ENCODE measurements at regions not wholly inside any gene's neighbourhood (a gene's known extent, or its start where the extent isn't known, plus 50 kb on each side); places are given as distances from the start of the nearest gene placed in this dataset.
"Not testable (repeated sequence)": the region's sequence is repeated elsewhere in the genome, so short reads cannot be mapped to it uniquely, and the experiment has no call there.

DNA sequence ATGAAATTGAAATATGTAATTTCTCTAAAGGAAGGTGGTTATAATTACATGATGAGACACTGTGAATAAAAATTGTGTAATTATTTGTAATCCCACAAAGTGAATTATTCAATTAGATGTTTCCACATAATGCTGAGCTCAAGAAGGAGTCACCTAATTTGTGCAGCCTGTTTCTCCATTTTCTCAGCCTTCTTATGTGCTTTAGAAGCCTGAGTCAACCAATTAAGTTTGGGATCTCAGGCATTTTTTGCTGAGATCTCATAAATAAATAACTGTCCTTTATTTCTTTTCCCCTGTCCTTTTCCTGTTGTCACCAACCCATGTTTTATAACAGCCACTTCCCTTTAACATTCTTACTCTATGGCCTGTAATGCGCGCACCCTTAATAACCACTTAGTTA lies 506.5 kb upstream of the SEMA3D start:
- DNase-seq (no peak), ATAC-seq (no peak)
- no peak overlapping the region for H3K4me3 Mint-ChIP-seq
- H3K36me3 Mint-ChIP-seq = no peaks in the 10 kb centered on the region
- no peak overlapping the region for H3K27ac Mint-ChIP-seq
- intact Hi-C loops (cut with micrococcal nuclease) = no loop called here
- Histone ChIP-seq H3K36me3 (ENCODE audit: control insufficient read depth in 2 of 3, insufficient read depth in 3 of 3, low read length in 3 of 3) (no peaks in the 10 kb centered on the region), H3K9me3 (ENCODE audit: control insufficient read depth in 2 of 3, low read length in 3 of 3) (no peaks in the 10 kb centered on the region), H3K27me3 (ENCODE audit: control insufficient read depth in 2 of 2, insufficient read depth in 2 of 2, low read length in 2 of 2) (no peaks in the 10 kb centered on the region), H3K4me3 (ENCODE audit: low read length) (no peak overlapping the region), H3K4me1 (ENCODE audit: control insufficient read depth in 2 of 2, insufficient read depth in 2 of 2, low read length in 2 of 2) (no peaks in the 10 kb centered on the region), H3K27ac (ENCODE audit: low read depth, low read length) (no peak overlapping the region)
- CTCF ChIA-PET = no interaction called here
- H3K4me1 Mint-ChIP-seq = no peaks in the 10 kb centered on the region
- POLR2A ChIA-PET = no interaction called here
- peaks cover 0 to 5% (median 0%) of the 10 kb centered on the region in 11 donors for H3K9me3 Mint-ChIP-seq
- H3K27me3 Mint-ChIP-seq = no peaks in the 10 kb centered on the region

DNA sequence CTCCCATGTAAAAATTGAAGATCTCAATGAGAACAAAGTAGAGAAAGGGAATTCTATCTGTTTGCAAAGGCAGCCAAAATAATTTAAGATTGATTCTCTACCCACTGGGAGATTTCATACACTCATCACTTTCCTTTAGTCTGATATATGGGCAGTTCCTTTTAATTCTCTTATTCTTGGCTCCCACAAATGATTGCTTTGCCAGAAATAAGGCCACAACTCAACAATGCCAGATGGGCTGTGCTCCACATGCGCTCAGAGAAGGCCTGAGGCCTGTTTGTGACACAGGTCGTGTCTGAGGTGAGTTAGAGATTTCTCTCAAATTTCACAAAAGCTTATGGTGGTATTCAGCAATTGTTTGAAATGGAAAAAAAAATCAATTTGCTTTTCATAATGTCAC lies 501.9 kb upstream of the SEMA3D start:
- intact Hi-C loops (cut with micrococcal nuclease) = no loop called here
- Histone ChIP-seq H3K27ac (ENCODE audit: low read depth, low read length) (no peak overlapping the region), H3K4me3 (ENCODE audit: low read length) (no peak overlapping the region), H3K9me3 (ENCODE audit: control insufficient read depth in 2 of 3, low read length in 3 of 3) (no peaks in the 10 kb centered on the region), H3K36me3 (ENCODE audit: control insufficient read depth in 2 of 3, insufficient read depth in 3 of 3, low read length in 3 of 3) (no peaks in the 10 kb centered on the region), H3K4me1 (ENCODE audit: control insufficient read depth in 2 of 2, insufficient read depth in 2 of 2, low read length in 2 of 2) (no peaks in the 10 kb centered on the region), H3K27me3 (ENCODE audit: control insufficient read depth in 2 of 2, insufficient read depth in 2 of 2, low read length in 2 of 2) (no peaks in the 10 kb centered on the region)
- Mint-ChIP-seq H3K4me1 (no peaks in the 10 kb centered on the region), H3K27me3 (no peaks in the 10 kb centered on the region), H3K4me3 (no peak overlapping the region), H3K27ac (no peak overlapping the region), H3K36me3 (no peaks in the 10 kb centered on the region), H3K9me3 (peaks cover 0 to 8% (median 2%) of the 10 kb centered on the region in 11 donors)
- no peak for DNase-seq
- no peak for ATAC-seq
- ChIA-PET CTCF (no interaction called here), POLR2A (no interaction called here)

DNA sequence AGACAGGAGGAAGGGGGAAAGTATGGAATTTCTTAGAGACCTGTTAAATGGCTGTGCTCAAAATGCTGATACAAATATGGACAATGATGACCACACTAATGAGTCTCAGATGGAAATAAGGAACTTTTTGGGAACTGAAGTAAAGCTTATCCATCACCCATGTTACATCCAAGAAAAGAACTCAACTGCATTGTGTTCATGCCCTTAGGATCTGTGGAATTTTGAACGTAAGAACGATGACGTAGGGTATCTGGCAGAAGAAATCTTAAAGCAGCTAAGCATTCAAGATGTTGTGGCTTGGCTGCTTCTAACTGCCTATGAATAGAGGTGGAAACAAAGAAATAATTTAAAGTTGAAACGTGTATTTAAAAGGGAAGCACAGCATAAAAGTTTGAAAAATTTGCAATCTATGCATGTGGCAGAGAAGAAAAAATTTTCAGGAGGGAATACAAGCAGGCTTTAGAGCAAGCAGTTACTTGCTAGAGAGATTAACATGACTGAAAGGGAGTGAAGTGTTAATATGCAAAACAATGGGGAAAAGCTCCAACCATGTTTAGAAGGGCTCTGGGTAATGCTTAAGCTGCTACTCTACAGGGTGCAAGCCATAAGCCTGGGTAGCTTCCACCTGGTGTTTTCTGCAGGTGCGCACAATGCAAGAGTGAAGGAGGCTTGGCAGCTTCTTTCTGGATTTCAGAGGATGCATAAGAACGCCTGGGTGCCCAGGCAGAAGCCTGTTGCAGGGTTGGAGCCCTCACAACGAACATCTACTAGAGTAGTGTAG lies 499.7 kb upstream of the SEMA3D start:
- no peaks in the 10 kb centered on the region for H3K36me3 Mint-ChIP-seq
- H3K4me3 Mint-ChIP-seq = no peak overlapping the region
- DNase-seq (no peak), ATAC-seq (no peak)
- H3K27ac Mint-ChIP-seq = no peak overlapping the region
- intact Hi-C loops (cut with micrococcal nuclease) = no loop called here
- H3K9me3 Mint-ChIP-seq = peaks cover 0 to 8% (median 3%) of the 10 kb centered on the region in 11 donors
- ChIA-PET CTCF (no interaction called here), POLR2A (no interaction called here)
- H3K4me1 ChIP-seq (ENCODE audit: control insufficient read depth in 2 of 2, insufficient read depth in 2 of 2, low read length in 2 of 2) = no peaks in the 10 kb centered on the region
- no peaks in the 10 kb centered on the region for H3K27me3 ChIP-seq (ENCODE audit: control insufficient read depth in 2 of 2, insufficient read depth in 2 of 2, low read length in 2 of 2)
- H3K27me3 Mint-ChIP-seq = no peaks in the 10 kb centered on the region
- H3K4me1 Mint-ChIP-seq = no peaks in the 10 kb centered on the region
- no peaks in the 10 kb centered on the region for H3K36me3 ChIP-seq (ENCODE audit: control insufficient read depth in 2 of 3, insufficient read depth in 3 of 3, low read length in 3 of 3)
- H3K9me3 ChIP-seq (ENCODE audit: control insufficient read depth in 2 of 3, low read length in 3 of 3) = no peaks in the 10 kb centered on the region
- H3K4me3 ChIP-seq (ENCODE audit: low read length) = no peak overlapping the region
- no peak overlapping the region for H3K27ac ChIP-seq (ENCODE audit: low read depth, low read length)

DNA sequence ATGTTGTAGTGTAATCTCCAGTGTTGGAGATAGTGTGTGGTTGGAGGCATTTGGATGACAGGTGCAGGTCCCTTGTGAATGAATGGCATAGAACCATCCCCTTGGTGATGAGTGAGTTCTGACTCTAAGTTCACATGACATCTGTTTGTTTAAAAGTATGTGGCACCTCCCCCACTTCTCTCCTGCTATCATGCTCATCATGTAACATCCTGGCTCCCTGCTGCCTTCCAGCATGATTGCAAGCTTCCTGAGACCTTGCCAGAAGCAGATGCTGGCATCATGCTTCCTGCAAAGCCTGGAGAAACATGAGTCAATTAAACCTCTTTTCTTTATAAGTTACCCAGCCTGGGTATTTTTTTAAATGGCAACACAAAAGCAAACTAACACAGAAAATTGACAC lies 499.0 kb upstream of the SEMA3D start:
- no peaks in the 10 kb centered on the region for H3K36me3 Mint-ChIP-seq
- peaks cover 0 to 8% (median 3%) of the 10 kb centered on the region in 11 donors for H3K9me3 Mint-ChIP-seq
- intact Hi-C loops (cut with micrococcal nuclease) = no loop called here
- Histone ChIP-seq H3K36me3 (ENCODE audit: control insufficient read depth in 2 of 3, insufficient read depth in 3 of 3, low read length in 3 of 3) (no peaks in the 10 kb centered on the region), H3K27me3 (ENCODE audit: control insufficient read depth in 2 of 2, insufficient read depth in 2 of 2, low read length in 2 of 2) (no peaks in the 10 kb centered on the region), H3K9me3 (ENCODE audit: control insufficient read depth in 2 of 3, low read length in 3 of 3) (no peaks in the 10 kb centered on the region), H3K4me1 (ENCODE audit: control insufficient read depth in 2 of 2, insufficient read depth in 2 of 2, low read length in 2 of 2) (no peaks in the 10 kb centered on the region), H3K27ac (ENCODE audit: low read depth, low read length) (no peak overlapping the region), H3K4me3 (ENCODE audit: low read length) (no peak overlapping the region)
- ATAC-seq (no peak), DNase-seq (no peak)
- H3K27ac Mint-ChIP-seq = no peak overlapping the region
- H3K27me3 Mint-ChIP-seq = no peaks in the 10 kb centered on the region
- no peak overlapping the region for H3K4me3 Mint-ChIP-seq
- CTCF ChIA-PET = no interaction called here
- H3K4me1 Mint-ChIP-seq = no peaks in the 10 kb centered on the region
- POLR2A ChIA-PET = no interaction called here

DNA sequence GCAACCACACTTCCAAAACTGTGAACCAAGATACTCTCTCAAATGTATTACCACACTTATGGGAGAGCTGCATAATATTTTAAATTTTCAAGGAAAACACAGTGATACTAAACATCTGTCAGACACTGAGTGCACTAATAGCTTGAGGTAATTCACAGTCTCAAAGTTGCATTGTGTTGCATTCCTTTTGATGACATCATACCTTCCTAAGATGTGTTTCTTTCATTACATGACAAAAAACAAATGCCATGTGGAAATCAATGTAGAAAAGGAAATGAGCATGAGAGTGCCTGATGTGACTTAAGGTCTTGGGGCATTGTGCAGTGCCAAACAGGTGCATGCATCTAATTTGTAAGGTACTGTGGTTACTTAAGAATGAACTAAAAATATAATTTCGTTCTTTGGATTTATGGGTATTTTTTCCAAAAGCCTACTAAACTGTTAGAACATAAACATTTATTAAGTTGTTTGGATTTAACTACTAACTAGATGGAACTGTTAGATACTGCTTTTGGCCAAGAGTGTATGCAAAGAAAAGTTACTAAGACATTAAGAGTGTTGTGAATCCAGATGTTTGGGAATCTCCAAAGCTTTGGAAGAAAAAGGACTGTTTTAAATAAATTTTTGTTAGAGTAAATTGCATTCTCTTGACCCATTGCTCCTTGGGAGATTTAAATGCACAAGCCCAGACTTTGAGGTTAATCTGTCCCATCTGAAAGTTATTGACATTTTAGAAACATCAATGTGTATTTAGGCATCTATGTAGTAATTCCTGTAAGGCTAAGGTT lies 496.2 kb upstream of the SEMA3D start:
- Histone ChIP-seq H3K36me3 (ENCODE audit: control insufficient read depth in 2 of 3, insufficient read depth in 3 of 3, low read length in 3 of 3) (no peaks in the 10 kb centered on the region), H3K27me3 (ENCODE audit: control insufficient read depth in 2 of 2, insufficient read depth in 2 of 2, low read length in 2 of 2) (no peaks in the 10 kb centered on the region), H3K4me1 (ENCODE audit: control insufficient read depth in 2 of 2, insufficient read depth in 2 of 2, low read length in 2 of 2) (no peaks in the 10 kb centered on the region), H3K4me3 (ENCODE audit: low read length) (no peak overlapping the region), H3K9me3 (ENCODE audit: control insufficient read depth in 2 of 3, low read length in 3 of 3) (no peaks in the 10 kb centered on the region), H3K27ac (ENCODE audit: low read depth, low read length) (no peak overlapping the region)
- Mint-ChIP-seq H3K4me3 (no peak overlapping the region), H3K9me3 (peaks cover 0 to 12% (median 4%) of the 10 kb centered on the region in 11 donors), H3K4me1 (no peaks in the 10 kb centered on the region), H3K27me3 (no peaks in the 10 kb centered on the region), H3K27ac (no peak overlapping the region), H3K36me3 (no peaks in the 10 kb centered on the region)
- ChIA-PET POLR2A (no interaction called here), CTCF (no interaction called here)
- intact Hi-C loops (cut with micrococcal nuclease) = no loop called here
- no peak for ATAC-seq
- DNase-seq = no peak

DNA sequence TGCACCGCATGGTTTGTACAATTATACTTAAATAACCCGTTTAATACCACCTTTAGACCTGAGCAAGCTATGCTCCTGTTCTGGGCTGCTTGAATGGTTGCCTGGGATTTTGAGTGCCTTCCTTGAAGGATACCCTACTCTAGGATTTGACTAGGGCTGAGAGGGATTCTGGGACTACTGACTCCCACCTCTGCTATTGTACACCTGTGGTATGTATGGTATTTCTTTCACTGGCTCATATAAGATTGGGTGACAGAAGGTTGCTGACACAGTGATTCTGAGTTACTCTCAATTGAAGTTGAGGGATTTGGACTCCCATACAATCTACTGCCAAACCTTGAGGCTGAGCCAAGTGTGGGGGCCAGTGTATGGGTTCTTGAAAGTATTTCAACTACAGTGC lies 494.4 kb upstream of the SEMA3D start:
- POLR2A ChIA-PET = no interaction called here
- CTCF ChIA-PET = no interaction called here
- H3K27me3 Mint-ChIP-seq = no peaks in the 10 kb centered on the region
- no peaks in the 10 kb centered on the region for H3K27me3 ChIP-seq (ENCODE audit: control insufficient read depth in 2 of 2, insufficient read depth in 2 of 2, low read length in 2 of 2)
- no peak overlapping the region for H3K27ac Mint-ChIP-seq
- no peaks in the 10 kb centered on the region for H3K9me3 ChIP-seq (ENCODE audit: control insufficient read depth in 2 of 3, low read length in 3 of 3)
- H3K9me3 Mint-ChIP-seq = peaks cover 0 to 17% (median 7%) of the 10 kb centered on the region in 11 donors
- no peak overlapping the region for H3K27ac ChIP-seq (ENCODE audit: low read depth, low read length)
- DNase-seq (no peak), ATAC-seq (no peak)
- H3K4me1 Mint-ChIP-seq = no peaks in the 10 kb centered on the region
- intact Hi-C loops (cut with micrococcal nuclease) = no loop called here
- no peak overlapping the region for H3K4me3 Mint-ChIP-seq
- H3K36me3 Mint-ChIP-seq = no peaks in the 10 kb centered on the region
- no peaks in the 10 kb centered on the region for H3K36me3 ChIP-seq (ENCODE audit: control insufficient read depth in 2 of 3, insufficient read depth in 3 of 3, low read length in 3 of 3)
- H3K4me3 ChIP-seq (ENCODE audit: low read length) = no peak overlapping the region
- H3K4me1 ChIP-seq (ENCODE audit: control insufficient read depth in 2 of 2, insufficient read depth in 2 of 2, low read length in 2 of 2) = no peaks in the 10 kb centered on the region

DNA sequence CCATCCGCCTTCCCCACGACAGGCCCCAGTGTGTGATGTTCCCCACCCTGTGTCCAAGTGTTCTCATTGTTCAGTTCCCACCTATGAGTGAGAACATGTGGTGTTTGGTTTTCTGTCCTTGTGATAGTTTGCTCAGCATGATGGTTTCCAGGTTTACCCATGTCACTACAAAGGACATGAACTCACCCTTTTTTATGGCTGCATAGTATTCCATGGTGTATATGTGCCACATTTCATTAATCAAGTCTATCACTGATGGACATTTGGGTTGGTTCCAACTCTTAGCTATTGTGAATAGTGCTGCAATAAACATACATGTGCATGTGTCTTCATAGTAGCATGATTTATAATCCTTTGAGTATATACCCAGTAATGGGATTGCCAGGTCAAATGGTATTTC lies 488.2 kb upstream of the SEMA3D start:
- H3K27ac Mint-ChIP-seq; H3K4me3 ChIP-seq (ENCODE audit: low read length); intact Hi-C loops (cut with micrococcal nuclease); POLR2A ChIA-PET; H3K36me3 Mint-ChIP-seq; H3K4me1 Mint-ChIP-seq; H3K9me3 ChIP-seq (ENCODE audit: control insufficient read depth in 2 of 3, low read length in 3 of 3); ATAC-seq; H3K4me3 Mint-ChIP-seq; DNase-seq; H3K27me3 ChIP-seq (ENCODE audit: control insufficient read depth in 2 of 2, insufficient read depth in 2 of 2, low read length in 2 of 2); H3K27ac ChIP-seq (ENCODE audit: low read depth, low read length); H3K4me1 ChIP-seq (ENCODE audit: control insufficient read depth in 2 of 2, insufficient read depth in 2 of 2, low read length in 2 of 2); H3K36me3 ChIP-seq (ENCODE audit: control insufficient read depth in 2 of 3, insufficient read depth in 3 of 3, low read length in 3 of 3); CTCF ChIA-PET; H3K27me3 Mint-ChIP-seq: not testable (repeated sequence)
- H3K9me3 Mint-ChIP-seq = peaks cover 0 to 13% (median 6%) of the 10 kb centered on the region in 11 donors

Data from naive thymus-derived CD4-positive, alpha-beta T cell (primary cell).